CD4-positive, alpha-beta T cell (primary cell): ENCODE measurements at regions not wholly inside any gene's neighbourhood (a gene's known extent, or its start where the extent isn't known, plus 50 kb on each side); places are given as distances from the start of the nearest gene placed in this dataset.

Experiments used
- ATAC-seq: fragments of 200-7000 bp; cut with Tn5 transposase; one replicate; pipeline ENCODE4 v1.10.0; 2022; ENCODE audit warnings: mild to moderate bottlenecking; ENCODE audit not compliant: poor library complexity
- CTCF ChIA-PET: fragments of 350-600 bp; sonication (Branson Sonifier 250); formaldehyde crosslinking; loops from one replicate; lab custom pipeline; 2021; ENCODE audit warnings: antibody characterized with exemption, inconsistent platforms; lab: Charles Lee
- POLR2A ChIA-PET: fragments of 350-600 bp; sonication (Branson Sonifier 250); formaldehyde crosslinking; loops from one replicate; lab custom pipeline; 2021; ENCODE audit warnings: antibody characterized with exemption, inconsistent platforms; lab: Charles Lee
- DNase-seq, 14 experiments: peaks; one replicate each; pipeline ENCODE4 v3.0.0-alpha.2; 2013 to 2020; ENCODE audit warnings: mixed read lengths in 2 of 14
- H3K27ac ChIP-seq, 2 donors: one replicate each; pipeline versions ENCODE4 v1.5.1 to v1.7.0; 2013; ENCODE audit warnings: low read length in 2 of 2, low read depth in 1 of 2, mild to moderate bottlenecking in 1 of 2
- H3K27me3 ChIP-seq, 2 experiments: 1 replicate in 1 of 2; 2 replicates in 1 of 2; pipeline versions ENCODE4 v1.6.1 to v1.7.0; 2013; ENCODE audit warnings: low read length in 2 of 2, control low read depth in 1 of 2, mild to moderate bottlenecking in 1 of 2, moderate library complexity in 1 of 2; ENCODE audit not compliant: insufficient read depth in 2 of 2, control insufficient read depth in 1 of 2
- H3K36me3 ChIP-seq: one replicate; pipeline ENCODE4 v1.6.1; 2013; ENCODE audit warnings: low read length, control low read depth; ENCODE audit not compliant: insufficient read depth
- H3K4me1 ChIP-seq: one replicate; pipeline ENCODE4 v1.6.1; 2013; ENCODE audit warnings: low read length, control low read depth; ENCODE audit not compliant: insufficient read depth
- H3K4me3 ChIP-seq: one replicate; pipeline ENCODE4 v1.5.1; 2013; ENCODE audit warnings: mild to moderate bottlenecking, low read length, moderate library complexity
- H3K9me3 ChIP-seq, 2 experiments: 1 replicate in 1 of 2; 2 replicates in 1 of 2; pipeline versions ENCODE4 v1.6.1 to v1.7.0; 2013; ENCODE audit warnings: low read length in 2 of 2, mild to moderate bottlenecking in 2 of 2, control low read depth in 1 of 2, moderate library complexity in 1 of 2; ENCODE audit not compliant: control insufficient read depth in 1 of 2, insufficient read depth in 1 of 2
- H3K27ac Mint-ChIP-seq: one replicate; pipeline ENCODE4 v1.8.0; 2020; ENCODE audit warnings: mixed read lengths
- H3K27me3 Mint-ChIP-seq: one replicate; pipeline ENCODE4 v1.8.0; 2021; ENCODE audit warnings: mixed read lengths
- H3K36me3 Mint-ChIP-seq: one replicate; pipeline ENCODE4 v1.8.0; 2021; ENCODE audit warnings: low read depth, mixed read lengths
- H3K4me1 Mint-ChIP-seq: one replicate; pipeline ENCODE4 v1.8.0; 2021; ENCODE audit warnings: low read depth, mixed read lengths
- H3K4me3 Mint-ChIP-seq: one replicate; pipeline ENCODE4 v1.8.0; 2020; ENCODE audit warnings: mild to moderate bottlenecking, mixed read lengths
- H3K9me3 Mint-ChIP-seq: one replicate; pipeline ENCODE4 v1.8.0; 2020; ENCODE audit warnings: mixed read lengths
- intact Hi-C, 2 experiments: fragments of 100-400 bp; cut with DNase I in 1 of 2; cut with micrococcal nuclease in 1 of 2; formaldehyde crosslinking; loops; one replicate each; pipeline versions ENCODE4 v1.15.1 to v1.9.0; 2023 to 2025; cut with DNase I, micrococcal nuclease
- TF ChIP-seq, protein P1 (sequence below): fragments of 200-600 bp; IDR thresholded peaks from one replicate; pipeline ENCODE4 v1.8.0; 2022; ENCODE audit warnings: antibody characterized with exemption, mild to moderate bottlenecking

DNA sequence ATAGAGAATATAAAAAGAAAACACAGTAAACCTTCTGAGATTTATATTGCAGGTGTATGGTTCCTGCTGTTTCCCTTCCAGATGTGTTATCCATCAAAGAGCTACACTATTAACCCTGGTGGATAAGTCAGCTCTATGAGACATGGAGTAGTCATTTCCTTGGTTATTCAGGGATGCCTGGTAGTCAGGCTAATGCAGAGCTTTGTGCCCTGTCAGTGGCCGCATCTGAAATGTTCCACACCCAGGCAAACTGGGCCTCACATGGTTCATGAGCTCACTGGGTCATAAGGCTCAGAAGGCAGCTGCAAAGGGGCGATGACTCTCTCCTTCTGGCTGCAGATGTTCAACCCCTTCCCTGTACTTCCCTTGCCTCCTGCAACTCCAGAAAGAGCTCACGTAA lies 473.6 kb downstream of the EPHA7 start:
- no peaks in the 10 kb centered on the region for H3K9me3 Mint-ChIP-seq
- no peak overlapping the region for H3K27ac ChIP-seq
- H3K36me3 ChIP-seq = no peaks in the 10 kb centered on the region
- intact Hi-C loops = no loop called here
- no peak for ATAC-seq
- no peak overlapping the region for H3K27ac Mint-ChIP-seq
- H3K4me1 ChIP-seq = no peaks in the 10 kb centered on the region
- POLR2A ChIA-PET = no interaction called here
- no peaks in the 10 kb centered on the region for H3K4me1 Mint-ChIP-seq
- CTCF ChIA-PET = no interaction called here
- TF ChIP-seq, protein P1, sequence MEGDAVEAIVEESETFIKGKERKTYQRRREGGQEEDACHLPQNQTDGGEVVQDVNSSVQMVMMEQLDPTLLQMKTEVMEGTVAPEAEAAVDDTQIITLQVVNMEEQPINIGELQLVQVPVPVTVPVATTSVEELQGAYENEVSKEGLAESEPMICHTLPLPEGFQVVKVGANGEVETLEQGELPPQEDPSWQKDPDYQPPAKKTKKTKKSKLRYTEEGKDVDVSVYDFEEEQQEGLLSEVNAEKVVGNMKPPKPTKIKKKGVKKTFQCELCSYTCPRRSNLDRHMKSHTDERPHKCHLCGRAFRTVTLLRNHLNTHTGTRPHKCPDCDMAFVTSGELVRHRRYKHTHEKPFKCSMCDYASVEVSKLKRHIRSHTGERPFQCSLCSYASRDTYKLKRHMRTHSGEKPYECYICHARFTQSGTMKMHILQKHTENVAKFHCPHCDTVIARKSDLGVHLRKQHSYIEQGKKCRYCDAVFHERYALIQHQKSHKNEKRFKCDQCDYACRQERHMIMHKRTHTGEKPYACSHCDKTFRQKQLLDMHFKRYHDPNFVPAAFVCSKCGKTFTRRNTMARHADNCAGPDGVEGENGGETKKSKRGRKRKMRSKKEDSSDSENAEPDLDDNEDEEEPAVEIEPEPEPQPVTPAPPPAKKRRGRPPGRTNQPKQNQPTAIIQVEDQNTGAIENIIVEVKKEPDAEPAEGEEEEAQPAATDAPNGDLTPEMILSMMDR = no peak
- DNase-seq = no peak
- H3K27me3 ChIP-seq = no peaks in the 10 kb centered on the region
- H3K4me3 ChIP-seq = no peak overlapping the region
- H3K9me3 ChIP-seq = no peaks in the 10 kb centered on the region
- no peaks in the 10 kb centered on the region for H3K36me3 Mint-ChIP-seq
- H3K27me3 Mint-ChIP-seq = no peaks in the 10 kb centered on the region
- no peak overlapping the region for H3K4me3 Mint-ChIP-seq

DNA sequence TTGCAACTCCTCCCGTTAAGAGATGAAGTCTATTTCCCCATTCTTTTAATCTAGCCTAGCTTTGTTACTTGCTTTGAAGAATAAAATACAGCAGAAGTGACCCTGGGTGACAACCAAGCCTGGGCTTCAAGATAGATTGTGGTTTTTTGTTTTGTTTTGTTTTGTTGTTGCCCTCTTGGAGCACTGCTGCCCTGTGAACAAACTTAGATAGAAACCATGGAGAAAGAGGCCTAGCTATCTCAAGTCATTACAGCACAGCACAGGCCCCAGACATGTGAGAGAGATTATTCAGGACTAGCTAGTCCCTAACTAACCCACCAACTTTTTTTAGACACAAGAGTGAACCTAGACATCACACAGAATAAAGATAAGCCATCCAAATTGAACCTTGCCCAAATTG lies 475.2 kb downstream of the EPHA7 start:
- H3K4me1 ChIP-seq = no peaks in the 10 kb centered on the region
- no peak overlapping the region for H3K4me3 ChIP-seq
- H3K27ac ChIP-seq = no peak overlapping the region
- no peaks in the 10 kb centered on the region for H3K36me3 ChIP-seq
- peaks cover 2% of the 10 kb centered on the region for H3K9me3 Mint-ChIP-seq
- no peaks in the 10 kb centered on the region for H3K9me3 ChIP-seq
- no peaks in the 10 kb centered on the region for H3K36me3 Mint-ChIP-seq
- no peaks in the 10 kb centered on the region for H3K4me1 Mint-ChIP-seq
- ChIA-PET CTCF (no interaction called here), POLR2A (no interaction called here)
- ATAC-seq (no peak), DNase-seq (no peak)
- intact Hi-C loops = no loop called here
- no peak overlapping the region for H3K4me3 Mint-ChIP-seq
- TF ChIP-seq, protein P1 = no peak
- H3K27me3 ChIP-seq = no peaks in the 10 kb centered on the region
- no peaks in the 10 kb centered on the region for H3K27me3 Mint-ChIP-seq
- no peak overlapping the region for H3K27ac Mint-ChIP-seq

DNA sequence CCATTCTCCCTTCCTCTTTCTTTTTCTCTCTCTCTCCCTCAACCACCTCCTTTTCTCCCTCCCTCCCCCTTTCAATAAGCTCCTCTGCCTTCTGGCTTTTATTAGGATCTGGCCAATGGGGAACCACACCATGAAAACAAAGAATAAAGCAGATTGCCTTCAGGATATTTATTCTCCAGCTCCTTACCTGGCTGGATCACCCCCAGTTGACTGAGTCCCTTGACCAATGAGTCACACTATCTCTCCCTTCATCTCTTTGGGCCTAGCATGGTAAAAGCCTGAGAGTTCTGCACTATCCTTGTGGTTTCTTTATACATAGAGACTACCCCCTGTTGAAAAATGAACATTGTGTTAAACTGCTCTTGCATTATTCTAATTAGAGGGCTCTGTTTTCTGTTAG lies 476.8 kb downstream of the EPHA7 start:
- no peak overlapping the region for H3K27ac Mint-ChIP-seq
- no peaks in the 10 kb centered on the region for H3K9me3 ChIP-seq
- no peak for ATAC-seq
- no peaks in the 10 kb centered on the region for H3K36me3 ChIP-seq
- ChIA-PET POLR2A (no interaction called here), CTCF (no interaction called here)
- no peak overlapping the region for H3K4me3 ChIP-seq
- no peaks in the 10 kb centered on the region for H3K4me1 ChIP-seq
- no peaks in the 10 kb centered on the region for H3K36me3 Mint-ChIP-seq
- DNase-seq = no peak
- intact Hi-C loops = no loop called here
- H3K27me3 ChIP-seq = no peaks in the 10 kb centered on the region
- H3K9me3 Mint-ChIP-seq = peaks cover 2% of the 10 kb centered on the region
- H3K27me3 Mint-ChIP-seq = no peaks in the 10 kb centered on the region
- H3K4me3 Mint-ChIP-seq = no peak overlapping the region
- H3K4me1 Mint-ChIP-seq = no peaks in the 10 kb centered on the region
- H3K27ac ChIP-seq = no peak overlapping the region
- TF ChIP-seq, protein P1 = no peak
